GM18517 (cell line): ENCODE measurements at regions not wholly inside any gene's neighbourhood (a gene's known extent, or its start where the extent isn't known, plus 50 kb on each side); places are given as distances from the start of the nearest gene placed in this dataset.

Experiments used
- ATAC-seq: cut with Tn5 transposase; IDR thresholded peaks from one replicate; pipeline ENCODE4 v1.9.1; 2021; ENCODE audit warnings: mild to moderate bottlenecking, moderate library complexity; ENCODE audit not compliant: unreplicated experiment

DNA sequence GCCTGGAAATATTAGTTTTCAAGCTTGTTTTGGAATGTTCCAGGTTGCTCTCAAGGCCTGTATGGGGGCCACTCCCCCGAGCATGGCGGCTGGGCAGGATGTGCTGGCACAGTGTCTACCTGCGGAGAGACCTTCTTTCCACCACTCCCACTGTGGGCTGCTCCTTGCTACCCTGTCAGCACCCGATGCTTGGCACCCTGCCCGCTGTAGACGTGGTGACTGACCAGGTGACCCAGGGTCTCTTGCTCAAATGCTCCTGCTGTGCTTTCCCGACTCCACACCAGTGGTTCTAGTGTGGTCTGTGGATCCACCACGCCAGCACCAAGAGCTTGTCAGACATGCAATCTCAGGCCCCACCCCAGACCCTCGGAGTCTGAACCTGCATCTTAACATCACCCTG, 213.3 kb downstream of the SH3BP4 start:
- no peak for ATAC-seq

DNA sequence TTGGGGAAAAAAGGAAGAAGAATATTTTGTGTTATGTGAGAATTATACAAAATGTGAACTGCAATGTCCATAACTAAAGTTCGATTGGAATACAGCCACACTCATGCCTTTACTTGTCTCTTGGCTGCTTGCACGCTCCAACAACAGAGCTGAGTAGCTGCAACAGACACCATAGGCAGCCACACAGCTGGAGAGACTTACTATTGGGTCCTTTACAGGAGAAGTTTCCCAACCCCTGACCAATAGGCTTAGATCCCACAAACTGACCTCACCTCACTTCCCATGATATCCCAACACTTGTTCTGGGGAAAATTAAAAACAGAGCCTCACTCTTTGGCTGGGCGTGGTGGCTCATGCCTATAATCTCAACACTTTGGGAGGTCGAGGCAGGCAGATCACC, 213.8 kb downstream of the SH3BP4 start:
- no peak for ATAC-seq

- no peak for ATAC-seq
Observed at GRCh38 chr2:235168174-235168979, 216.6 kb downstream of the SH3BP4 start.

DNA sequence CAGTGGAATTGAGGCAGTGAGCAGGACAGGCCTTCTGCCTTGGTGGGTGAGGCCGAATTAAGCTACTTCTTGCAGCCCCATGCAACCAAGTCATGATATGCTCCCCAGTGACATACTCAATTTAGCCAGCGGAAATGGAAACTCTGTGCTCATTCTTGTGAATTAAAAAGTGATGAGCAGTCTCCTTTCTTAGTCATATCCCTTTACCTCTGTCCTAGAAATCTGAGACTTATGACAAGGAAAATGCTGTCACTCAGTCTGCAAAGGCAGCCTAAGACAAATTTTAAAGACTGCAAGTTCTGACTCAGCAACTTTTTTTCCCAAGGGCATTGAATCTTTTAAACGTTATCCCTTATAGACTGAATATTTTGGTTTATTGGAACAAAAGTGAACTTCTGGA, 218.2 kb downstream of the SH3BP4 start:
- ATAC-seq: no peak

- ATAC-seq: no peak
Observed at GRCh38 chr2:235170536-235171521, 219.0 kb downstream of the SH3BP4 start.

DNA sequence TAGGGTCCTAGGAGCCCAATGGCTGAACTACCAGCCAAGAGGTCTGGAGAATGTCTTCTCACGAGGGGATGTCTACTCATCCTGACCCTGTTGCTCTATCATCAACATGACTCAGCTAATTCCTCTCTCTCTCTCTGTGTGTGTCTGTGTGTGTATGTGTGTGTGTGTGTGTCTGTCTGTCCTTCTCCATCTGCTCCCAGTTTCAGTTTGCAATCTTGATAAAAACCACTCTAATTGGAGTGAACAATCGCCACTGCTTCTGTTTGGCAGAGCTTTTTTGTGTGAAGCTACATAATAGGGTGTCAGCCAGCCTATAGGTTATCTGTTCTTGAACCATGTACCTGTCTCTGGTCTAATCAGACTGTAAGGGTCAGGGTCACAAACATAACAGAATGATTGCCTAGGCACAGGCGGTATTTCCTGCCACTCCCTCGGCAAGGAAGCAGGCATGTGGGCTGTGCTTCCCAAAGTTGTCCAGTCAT, 219.8 kb downstream of the SH3BP4 start:
- no peak for ATAC-seq

DNA sequence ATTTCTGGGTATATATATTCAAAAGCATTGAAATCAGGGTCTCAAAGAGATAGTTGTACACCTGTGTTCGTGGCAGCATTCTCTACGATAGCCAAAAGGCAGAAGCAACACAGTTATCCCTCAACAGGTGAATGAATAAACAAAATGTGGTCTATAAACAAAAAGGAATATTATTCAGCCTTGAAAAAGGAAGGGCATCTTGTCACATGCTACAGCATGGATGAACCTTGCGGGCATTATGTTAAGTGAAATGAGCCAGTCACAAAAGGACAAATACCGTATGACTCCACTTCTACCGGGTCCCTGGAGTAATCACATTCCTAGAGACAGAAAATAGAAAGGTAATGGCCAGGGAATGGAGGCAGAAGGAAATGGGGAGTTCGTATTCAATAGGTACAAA, 228.8 kb downstream of the SH3BP4 start:
- ATAC-seq: no peak

DNA sequence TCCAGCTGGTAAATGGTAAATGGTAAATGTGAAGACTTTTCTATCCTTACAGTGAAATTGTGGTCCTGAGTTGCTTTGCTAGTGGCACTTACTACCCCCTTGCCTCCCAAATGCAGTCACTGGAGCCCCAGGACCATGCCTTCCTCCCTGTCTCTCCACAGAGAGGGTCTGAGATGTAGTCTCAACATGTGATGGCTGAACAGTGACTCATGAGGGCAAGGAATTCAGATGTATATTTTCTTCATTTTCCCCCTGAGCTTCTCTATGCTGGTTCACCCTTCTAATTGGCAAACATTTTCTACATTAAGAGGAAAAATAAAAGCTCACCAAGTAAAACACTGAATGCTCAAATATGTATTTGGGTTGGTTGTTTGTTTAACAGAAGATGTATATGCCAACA, 232.0 kb downstream of the SH3BP4 start:
- ATAC-seq: no peak

DNA sequence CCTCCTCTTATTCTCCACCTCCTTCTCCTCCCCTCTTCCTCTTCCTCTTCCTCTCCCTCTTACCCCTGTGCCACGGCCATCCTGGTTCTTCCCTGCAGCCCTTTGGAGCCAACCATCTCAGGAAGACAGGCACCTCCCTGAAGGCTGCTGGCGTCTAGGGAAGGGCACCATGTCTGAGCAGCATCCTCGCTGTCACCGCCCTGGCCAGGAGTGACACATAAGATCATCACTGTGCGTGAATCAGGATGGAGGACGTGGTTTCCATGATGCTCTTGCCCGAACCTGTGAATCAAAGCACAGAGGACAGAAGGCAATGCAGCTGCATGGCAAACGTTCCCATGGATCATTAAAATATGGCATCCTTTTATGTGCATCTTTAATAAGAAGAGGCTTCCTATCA, 236.0 kb downstream of the SH3BP4 start:
- ATAC-seq: no peak

DNA sequence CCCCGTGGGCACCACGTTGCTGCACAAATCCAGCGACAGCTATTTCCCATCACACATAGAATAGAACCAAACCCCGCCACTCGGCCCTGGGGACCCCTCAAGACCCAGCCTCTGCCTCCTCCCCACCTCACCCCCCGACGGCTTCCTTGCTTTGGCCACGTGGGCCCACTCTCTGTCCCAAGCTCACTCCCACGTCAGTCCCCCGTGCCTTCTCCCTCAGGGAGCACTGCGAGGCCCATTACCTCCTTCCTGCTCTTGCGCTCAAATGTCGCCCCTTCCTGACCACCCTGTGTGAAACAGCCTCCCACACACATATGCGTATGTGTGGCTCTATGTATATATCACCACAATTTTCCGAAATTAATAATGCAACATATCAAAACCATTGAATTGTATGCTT, 239.7 kb downstream of the SH3BP4 start:
- ATAC-seq: no peak

GRCh38 chr2:235191978-235192377, 240.2 kb downstream of the SH3BP4 start:
- ATAC-seq: no peak

GRCh38 chr2:235194351-235194750, 242.5 kb downstream of the SH3BP4 start:
- no peak for ATAC-seq

- ATAC-seq: no peak
Observed at GRCh38 chr2:235194836-235195235, 243.0 kb downstream of the SH3BP4 start.

DNA sequence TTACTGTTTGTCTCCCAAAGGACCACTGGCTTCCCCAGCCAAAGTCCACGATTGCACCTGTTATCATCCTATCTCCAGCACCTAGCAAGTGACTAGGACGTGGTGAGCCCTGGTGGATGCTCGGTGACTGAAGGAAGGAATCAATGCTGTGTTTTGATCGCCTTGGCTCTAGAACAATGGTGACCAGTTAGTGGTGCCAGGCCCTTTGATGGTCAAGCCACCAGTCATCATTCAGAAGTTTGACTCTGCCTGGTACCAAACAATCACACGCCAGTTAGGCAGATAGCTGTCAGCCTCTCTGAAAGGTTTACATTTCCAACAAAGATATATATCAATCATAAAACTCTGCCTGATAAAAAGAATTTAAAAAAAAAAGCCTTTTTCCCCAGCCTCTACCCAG, 244.1 kb downstream of the SH3BP4 start:
- no peak for ATAC-seq

- ATAC-seq: no peak
Observed at GRCh38 chr2:235199128-235199527, 247.3 kb downstream of the SH3BP4 start.

GRCh38 chr2:235200216-235200615, 248.4 kb downstream of the SH3BP4 start:
- no peak for ATAC-seq

DNA sequence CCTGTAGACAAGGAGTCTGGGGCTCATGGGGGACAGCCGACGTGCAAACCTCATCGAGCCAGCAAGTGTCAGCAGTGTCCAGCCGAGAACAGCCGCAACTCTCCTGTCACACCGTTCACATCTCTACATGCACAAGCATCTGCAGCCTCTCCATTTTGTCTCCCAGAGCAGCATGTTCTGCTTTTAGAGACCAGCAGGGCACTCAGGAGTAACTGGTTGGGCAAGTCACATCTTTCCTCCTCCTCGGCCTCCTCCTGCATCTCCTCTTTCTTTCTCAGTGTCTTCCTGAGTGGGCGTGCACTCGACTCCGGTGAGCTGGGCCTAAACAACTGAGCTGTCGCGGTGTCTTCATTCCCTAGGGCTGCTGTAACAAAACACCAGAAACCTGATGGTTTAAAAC, 249.9 kb downstream of the SH3BP4 start:
- no peak for ATAC-seq

- no peak for ATAC-seq
Observed at GRCh38 chr2:235204948-235205347, 253.1 kb downstream of the SH3BP4 start.

DNA sequence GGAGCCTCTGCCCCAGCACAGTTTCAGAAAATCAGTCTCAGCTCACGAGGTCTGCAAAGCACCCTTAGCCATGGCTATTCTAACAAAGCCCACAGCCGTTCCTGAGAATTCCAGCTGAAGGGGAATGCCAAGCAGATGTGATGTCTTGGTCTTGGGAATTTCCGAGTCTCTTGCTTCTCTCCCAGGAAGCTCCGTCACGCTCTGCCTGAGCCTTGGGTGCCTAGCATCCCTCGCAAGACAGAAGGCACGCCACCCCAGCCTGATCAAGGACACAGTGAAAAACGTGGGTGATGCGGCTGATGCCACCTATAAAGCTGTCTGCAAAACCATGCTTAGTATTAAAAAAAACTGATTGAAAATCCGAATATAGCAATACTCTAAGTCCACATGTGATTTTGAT, 254.6 kb downstream of the SH3BP4 start:
- no peak for ATAC-seq

DNA sequence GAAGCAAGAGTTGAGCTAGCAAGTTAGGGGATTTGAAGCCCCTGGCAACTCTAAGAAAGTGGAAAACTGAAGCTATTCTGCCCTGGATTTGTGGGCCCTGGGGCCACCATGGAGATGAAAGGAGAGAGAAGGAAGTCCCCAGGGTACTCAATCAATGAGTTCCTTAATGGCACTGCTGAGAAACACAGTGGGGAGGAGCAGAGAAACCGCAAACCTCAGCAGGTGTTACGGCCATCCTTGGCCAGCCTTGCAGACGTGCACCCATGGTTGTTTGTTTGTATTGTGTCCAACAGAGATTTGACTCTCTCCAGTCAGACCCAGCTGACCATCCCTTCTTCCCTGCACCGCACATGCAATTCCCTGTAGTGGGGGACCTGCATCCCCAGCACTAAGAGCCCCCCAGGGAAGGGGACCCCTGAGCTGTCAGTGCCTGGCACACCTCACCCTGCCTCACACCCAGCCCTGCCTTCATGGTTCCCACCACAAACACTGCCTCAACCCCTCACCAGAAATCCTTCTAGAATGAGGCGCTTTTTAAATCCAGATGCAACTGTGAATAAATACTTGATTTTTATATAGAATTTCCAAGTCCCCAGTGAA, 255.3 kb downstream of the SH3BP4 start:
- no peak for ATAC-seq

DNA sequence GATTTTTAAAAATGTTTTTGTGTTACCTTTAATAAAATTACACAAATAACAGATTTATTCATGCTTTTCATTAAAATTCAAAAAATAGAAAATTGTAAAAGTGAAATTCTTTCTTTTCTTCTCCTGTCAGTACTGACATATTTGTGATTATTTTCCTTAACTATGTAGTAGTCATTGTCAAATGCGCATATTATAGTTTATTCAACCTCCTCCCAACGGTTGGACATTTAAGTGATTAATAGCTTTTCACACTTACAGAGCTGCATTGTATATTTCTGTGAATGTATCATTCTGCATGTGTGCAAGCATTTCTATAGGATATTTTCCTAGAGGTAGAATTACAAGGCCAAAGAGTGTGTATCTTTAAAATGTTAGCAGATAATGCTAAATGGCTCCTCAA, 259.2 kb downstream of the SH3BP4 start:
- no peak for ATAC-seq
